ENCODE measurements at regions not wholly inside any gene's neighbourhood (a gene's known extent, or its start where the extent isn't known, plus 50 kb on each side); places are given as distances from the start of the nearest gene placed in this dataset.

DNA sequence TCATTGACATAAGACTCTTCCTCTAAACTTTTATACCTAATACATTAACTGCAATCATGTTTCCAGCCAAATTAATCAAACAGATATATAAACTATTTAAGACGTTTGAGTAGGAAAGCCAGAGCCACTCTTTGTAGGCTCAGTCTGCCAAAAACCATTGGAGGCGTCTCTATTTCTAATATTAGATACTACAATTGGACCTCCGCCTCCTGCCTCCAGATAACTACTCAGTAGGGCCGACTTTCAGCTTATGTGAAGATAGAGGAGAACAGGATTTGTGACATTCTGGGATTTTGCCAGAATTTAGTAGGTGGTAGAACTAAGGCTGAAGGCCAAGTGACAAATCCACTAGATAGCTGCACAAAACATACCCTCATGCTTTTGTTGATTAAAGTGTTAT, 463.0 kb downstream of the CETN3 start:
- H3K27ac ChIP-seq (ENCODE audit: low read depth), result no peak overlapping the region

DNA sequence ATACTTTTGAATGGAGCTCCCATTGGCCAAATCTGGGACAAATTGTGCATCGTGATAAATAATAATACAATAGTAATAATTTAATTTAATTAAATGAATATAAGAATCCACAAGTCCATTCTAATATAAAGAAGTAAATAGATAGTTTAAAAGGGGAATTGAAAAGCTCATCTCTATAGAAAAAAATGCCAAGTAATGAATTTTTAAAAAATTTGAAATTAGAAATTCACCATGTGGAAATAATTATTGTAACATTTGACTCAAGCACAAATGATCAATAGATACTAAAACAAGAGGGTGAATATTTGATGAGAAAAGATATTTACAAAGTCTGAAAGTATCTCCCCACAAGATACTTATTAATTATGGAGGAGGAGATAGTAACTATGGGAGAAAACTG, 467.4 kb downstream of the CETN3 start:
- Histone ChIP-seq H3K4me1 (ENCODE audit: insufficient read depth) (no peaks in the 10 kb centered on the region), H3K27ac (ENCODE audit: low read depth) (no peak overlapping the region), H3K4me3 (ENCODE audit: low read depth, low read length) (no peak overlapping the region), H3K36me3 (ENCODE audit: insufficient read depth) (no peaks in the 10 kb centered on the region)
- 96% methylated on average over 1 of the region's 1 CpG for WGBS
- no peak for DNase-seq (ENCODE audit: extremely low spot score)

More for the DNA sequence above, 463.0 kb downstream of the CETN3 start:
- Histone ChIP-seq H3K4me3 (ENCODE audit: low read depth, low read length) (no peak overlapping the region), H3K36me3 (ENCODE audit: insufficient read depth) (no peaks in the 10 kb centered on the region), H3K4me1 (ENCODE audit: insufficient read depth) (no peaks in the 10 kb centered on the region)
- WGBS, result 29% methylated on average over 4 of the region's 4 CpGs
- DNase-seq (ENCODE audit: extremely low spot score), result no peak

DNA sequence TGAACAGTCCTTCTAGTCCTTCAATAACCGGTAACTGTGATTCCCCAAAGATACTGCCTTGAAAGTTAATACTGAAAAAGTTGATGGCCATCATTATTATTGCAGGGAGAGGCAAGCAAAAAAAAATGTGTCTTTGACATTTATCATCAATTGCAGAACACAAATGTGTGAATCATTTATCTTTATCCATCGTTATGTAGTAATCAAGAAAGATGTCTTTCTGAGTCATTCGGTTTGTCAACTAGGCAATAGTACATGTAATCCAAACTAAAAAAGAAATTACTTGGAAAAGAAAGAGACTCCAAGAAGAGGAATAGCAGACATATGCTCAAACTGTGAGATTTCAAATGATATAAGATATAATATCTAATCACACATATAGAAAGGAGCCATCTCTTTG, 473.0 kb downstream of the CETN3 start:
- Histone ChIP-seq H3K27ac (ENCODE audit: low read depth) (no peak overlapping the region), H3K4me3 (ENCODE audit: low read depth, low read length) (no peak overlapping the region), H3K36me3 (ENCODE audit: insufficient read depth) (no peaks in the 10 kb centered on the region), H3K4me1 (ENCODE audit: insufficient read depth) (no peaks in the 10 kb centered on the region)
- 89% methylated on average over 3 of the region's 3 CpGs for WGBS
- no peak for DNase-seq (ENCODE audit: extremely low spot score)

DNA sequence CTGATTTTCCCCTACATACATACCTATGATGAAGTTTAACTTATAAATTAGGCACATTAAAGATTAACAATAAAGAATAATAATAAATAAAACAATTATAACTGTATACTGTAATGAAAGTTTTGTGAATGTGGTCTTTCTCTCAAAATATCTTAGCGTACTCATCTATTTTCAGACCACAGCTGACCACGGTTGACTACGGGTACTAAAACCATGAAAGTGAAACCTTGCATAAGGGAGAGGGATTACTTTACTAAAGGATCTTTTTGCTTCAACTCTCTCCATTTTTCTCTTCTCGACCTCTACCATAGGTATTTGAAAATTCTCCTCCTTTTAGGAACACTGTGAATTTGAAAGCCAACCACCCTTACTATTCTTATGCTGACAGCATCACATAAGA, 475.5 kb downstream of the CETN3 start:
- no peaks in the 10 kb centered on the region for H3K36me3 ChIP-seq (ENCODE audit: insufficient read depth)
- WGBS, result 94% methylated on average over 4 of the region's 4 CpGs

DNA sequence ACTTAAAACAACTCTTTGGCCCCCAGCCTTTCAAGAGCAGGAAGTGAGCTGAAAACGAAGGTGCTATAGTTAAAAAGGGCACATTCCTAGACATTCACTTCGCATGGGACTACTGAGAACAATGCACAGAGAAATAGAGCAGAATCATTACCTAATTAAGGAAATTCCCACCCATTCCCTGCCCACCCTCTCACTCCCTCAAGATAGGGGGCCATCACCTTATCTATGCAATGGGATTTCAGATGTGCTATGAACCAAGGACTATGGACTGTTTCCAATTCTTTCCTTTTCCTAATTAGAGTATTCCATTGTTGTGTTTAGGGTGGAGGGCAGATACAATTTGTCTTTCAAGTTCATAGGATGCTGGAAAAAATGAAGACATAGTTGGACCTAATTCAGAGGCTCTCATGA, 476.8 kb downstream of the CETN3 start:
- Histone ChIP-seq H3K4me3 (ENCODE audit: low read depth, low read length) (no peak overlapping the region), H3K27ac (ENCODE audit: low read depth) (no peak overlapping the region), H3K4me1 (ENCODE audit: insufficient read depth) (no peaks in the 10 kb centered on the region), H3K36me3 (ENCODE audit: insufficient read depth) (no peaks in the 10 kb centered on the region)
- 75% methylated on average over 2 of the region's 2 CpGs for WGBS
- no peak for DNase-seq (ENCODE audit: extremely low spot score)

More for the DNA sequence above, 475.5 kb downstream of the CETN3 start:
- H3K4me1 ChIP-seq (ENCODE audit: insufficient read depth), result no peaks in the 10 kb centered on the region
- no peak overlapping the region for H3K27ac ChIP-seq (ENCODE audit: low read depth)
- no peak for DNase-seq (ENCODE audit: extremely low spot score)
- no peak overlapping the region for H3K4me3 ChIP-seq (ENCODE audit: low read depth, low read length)

DNA sequence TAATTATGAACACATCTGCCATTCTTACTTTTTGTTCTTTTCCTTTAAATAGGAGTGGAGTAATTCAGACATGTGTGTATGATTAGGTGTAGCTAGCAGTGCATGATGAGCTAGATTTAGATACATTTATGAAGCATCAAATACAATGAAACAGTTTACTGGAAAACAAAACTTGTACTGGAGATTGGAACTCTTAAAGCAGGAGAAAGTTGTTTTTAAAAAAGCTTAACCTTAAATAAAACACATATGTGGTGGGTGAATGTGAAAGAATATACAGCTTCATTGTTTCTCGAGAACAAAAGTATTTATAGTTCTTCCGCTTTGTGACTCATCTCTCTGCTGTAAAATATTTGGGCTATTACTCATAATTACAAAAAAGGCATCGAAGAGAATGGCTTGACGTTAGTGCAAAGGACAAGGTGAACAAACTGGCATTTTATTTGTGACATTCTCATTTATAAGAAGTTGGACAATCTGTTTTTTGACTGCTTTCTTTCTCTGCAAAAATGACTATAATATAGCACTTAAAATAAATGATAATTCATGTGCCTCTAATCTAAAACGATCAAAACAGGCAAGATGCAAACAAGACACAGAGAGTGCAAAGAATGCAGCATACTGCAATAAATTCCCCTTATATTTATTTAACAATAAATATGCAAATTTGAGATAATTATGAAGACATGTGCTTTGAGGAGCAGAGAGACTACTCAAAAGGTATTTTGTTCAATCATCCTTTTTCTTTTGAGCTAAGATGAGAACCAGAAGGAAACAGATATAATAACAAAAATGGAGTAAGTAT, 478.8 kb downstream of the CETN3 start:
- no peaks in the 10 kb centered on the region for H3K36me3 ChIP-seq (ENCODE audit: insufficient read depth)
- H3K27ac ChIP-seq (ENCODE audit: low read depth), result no peak overlapping the region
- no peak overlapping the region for H3K4me3 ChIP-seq (ENCODE audit: low read depth, low read length)
- 22% methylated on average over 5 of the region's 5 CpGs for WGBS
- DNase-seq (ENCODE audit: extremely low spot score), result peak; percentile 14
- H3K4me1 ChIP-seq (ENCODE audit: insufficient read depth), result no peaks in the 10 kb centered on the region

DNA sequence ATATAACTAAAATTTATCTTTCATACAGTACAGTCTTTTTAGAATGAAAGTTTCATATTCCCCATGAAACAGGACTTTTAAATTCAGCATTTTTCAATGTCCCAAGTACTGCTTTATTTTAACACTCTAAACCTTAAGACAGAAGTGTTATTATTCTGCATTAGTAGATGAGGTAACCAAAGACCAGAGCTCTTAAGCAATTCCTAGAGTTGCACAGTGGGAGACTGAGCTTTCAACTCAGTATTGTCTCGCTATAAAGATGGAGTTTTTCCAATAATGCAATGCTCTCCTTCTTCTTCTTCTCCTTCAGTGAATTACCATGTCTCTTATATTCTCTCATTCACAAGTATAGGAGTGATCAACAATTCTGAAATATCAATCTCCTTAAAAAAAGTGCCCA, 479.7 kb downstream of the CETN3 start:
- no peaks in the 10 kb centered on the region for H3K4me1 ChIP-seq (ENCODE audit: insufficient read depth)
- H3K4me3 ChIP-seq (ENCODE audit: low read depth, low read length), result no peak overlapping the region
- H3K36me3 ChIP-seq (ENCODE audit: insufficient read depth), result no peaks in the 10 kb centered on the region
- no peak for DNase-seq (ENCODE audit: extremely low spot score)
- H3K27ac ChIP-seq (ENCODE audit: low read depth), result no peak overlapping the region
- WGBS, result 88% methylated on average over 1 of the region's 1 CpG

DNA sequence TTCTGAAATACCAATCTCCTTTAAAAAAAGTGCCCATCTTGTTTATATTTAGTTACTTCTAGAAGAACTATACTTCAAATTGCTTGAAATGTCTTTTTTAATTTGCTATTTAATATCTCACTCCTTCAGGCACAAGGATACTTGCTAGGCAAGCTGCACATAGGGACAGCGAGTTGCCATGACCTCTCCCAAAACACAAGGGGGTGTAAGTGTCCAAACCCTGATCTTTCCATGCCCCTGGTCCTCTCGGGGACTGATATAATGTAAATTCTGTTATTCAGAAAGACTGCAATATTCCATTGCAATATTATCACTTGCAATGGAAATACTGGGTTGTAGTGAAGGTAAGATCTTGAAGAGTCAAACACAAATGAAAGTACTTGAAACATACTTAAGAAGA, 480.4 kb downstream of the CETN3 start:
- Histone ChIP-seq H3K4me3 (ENCODE audit: low read depth, low read length) (no peak overlapping the region), H3K36me3 (ENCODE audit: insufficient read depth) (no peaks in the 10 kb centered on the region), H3K27ac (ENCODE audit: low read depth) (no peak overlapping the region), H3K4me1 (ENCODE audit: insufficient read depth) (no peaks in the 10 kb centered on the region)
- no peak for DNase-seq (ENCODE audit: extremely low spot score)
- 71% methylated on average over 2 of the region's 2 CpGs for WGBS

DNA sequence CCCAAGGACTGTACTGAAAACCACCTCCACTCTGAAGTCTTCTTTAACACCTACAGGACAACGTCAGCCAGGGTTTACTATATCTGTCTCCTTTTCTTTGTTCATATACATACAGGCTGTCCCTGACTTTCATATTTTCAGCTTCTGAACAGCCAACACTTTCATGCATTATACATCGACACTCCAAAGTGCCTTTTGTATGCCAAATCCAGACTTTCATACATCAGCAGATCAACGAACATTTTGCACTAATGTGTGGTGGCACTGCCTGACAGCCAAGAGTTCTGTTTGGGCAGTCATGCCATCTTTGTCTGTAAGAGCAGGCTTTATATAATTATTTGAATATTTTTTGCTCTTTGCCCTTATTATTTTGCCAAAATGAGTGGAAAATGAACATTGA, 487.4 kb downstream of the CETN3 start:
- no peak overlapping the region for H3K4me3 ChIP-seq (ENCODE audit: low read depth, low read length)
- no peak for DNase-seq (ENCODE audit: extremely low spot score)
- no peaks in the 10 kb centered on the region for H3K36me3 ChIP-seq (ENCODE audit: insufficient read depth)
- H3K27ac ChIP-seq (ENCODE audit: low read depth), result no peak overlapping the region
- 87% methylated on average over 3 of the region's 3 CpGs for WGBS
- no peaks in the 10 kb centered on the region for H3K4me1 ChIP-seq (ENCODE audit: insufficient read depth)

DNA sequence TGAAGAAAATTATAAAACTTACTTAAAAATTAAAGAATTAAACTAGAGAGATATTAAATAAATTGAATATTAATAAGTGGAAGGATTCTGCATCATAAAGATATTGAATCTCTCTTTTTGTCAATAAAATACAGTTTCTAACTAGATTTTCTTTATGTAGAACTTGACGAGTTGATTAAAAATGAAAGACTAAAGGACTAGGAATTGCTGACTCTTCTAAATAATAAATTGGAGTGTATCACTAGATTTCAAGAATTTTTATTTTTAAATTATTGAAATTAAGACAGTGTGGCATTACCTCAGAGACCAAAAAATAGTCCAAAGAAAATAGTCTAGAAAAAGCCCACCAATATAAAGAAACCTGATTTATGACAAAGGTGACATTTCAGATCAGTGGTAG, 492.4 kb downstream of the CETN3 start:
- 96% methylated on average over 1 of the region's 1 CpG for WGBS

DNA sequence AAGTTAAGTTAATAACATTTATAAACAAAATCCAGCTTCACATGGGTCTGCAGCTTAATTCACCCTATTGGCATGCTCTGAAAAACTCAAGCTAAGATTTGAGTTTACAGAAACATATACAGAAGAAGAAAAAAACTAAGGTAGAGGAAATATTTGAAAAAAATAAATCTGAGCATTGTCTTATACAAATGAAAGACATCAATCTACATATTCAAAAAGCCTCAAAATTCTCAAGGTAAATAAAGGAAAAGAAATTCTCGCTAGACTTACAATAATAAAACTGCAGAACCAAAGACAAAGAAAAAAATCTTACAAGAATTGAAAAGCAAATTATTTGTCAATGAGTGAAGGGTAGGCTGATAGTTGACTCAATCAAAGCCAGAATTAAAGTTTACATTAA, 493.4 kb downstream of the CETN3 start:
- Histone ChIP-seq H3K4me1 (ENCODE audit: insufficient read depth) (no peaks in the 10 kb centered on the region), H3K36me3 (ENCODE audit: insufficient read depth) (no peaks in the 10 kb centered on the region), H3K4me3 (ENCODE audit: low read depth, low read length) (no peak overlapping the region), H3K27ac (ENCODE audit: low read depth) (no peak overlapping the region)
- DNase-seq (ENCODE audit: extremely low spot score), result no peak
- 96% methylated on average over 1 of the region's 1 CpG for WGBS

More for the DNA sequence above, 492.4 kb downstream of the CETN3 start:
- no peak overlapping the region for H3K27ac ChIP-seq (ENCODE audit: low read depth)
- no peaks in the 10 kb centered on the region for H3K4me1 ChIP-seq (ENCODE audit: insufficient read depth)
- no peaks in the 10 kb centered on the region for H3K36me3 ChIP-seq (ENCODE audit: insufficient read depth)
- no peak for DNase-seq (ENCODE audit: extremely low spot score)
- H3K4me3 ChIP-seq (ENCODE audit: low read depth, low read length), result no peak overlapping the region

DNA sequence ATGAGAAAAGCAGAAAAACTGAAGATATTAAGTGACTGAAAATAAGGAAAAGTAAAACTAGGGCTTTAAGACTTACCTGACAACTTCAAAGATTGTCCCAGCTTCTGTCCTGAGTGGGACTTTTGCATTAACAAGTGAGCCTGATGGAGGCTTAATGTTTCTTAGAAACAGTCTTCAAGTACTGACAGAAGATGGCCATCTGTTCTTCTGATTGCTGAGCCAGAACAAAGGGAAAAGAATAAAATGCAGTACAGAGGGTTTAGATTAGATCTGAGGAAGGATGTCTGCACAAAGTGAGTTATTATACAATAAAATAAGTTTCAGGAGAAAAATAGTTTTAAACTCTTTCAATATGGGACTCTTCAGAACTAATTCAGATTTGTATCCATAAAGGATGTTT, 500.7 kb downstream of the CETN3 start:
- no peak overlapping the region for H3K27ac ChIP-seq (ENCODE audit: low read depth)
- H3K4me1 ChIP-seq (ENCODE audit: insufficient read depth), result no peaks in the 10 kb centered on the region
- no peak overlapping the region for H3K4me3 ChIP-seq (ENCODE audit: low read depth, low read length)
- DNase-seq (ENCODE audit: extremely low spot score), result no peak
- H3K36me3 ChIP-seq (ENCODE audit: insufficient read depth), result no peaks in the 10 kb centered on the region

DNA sequence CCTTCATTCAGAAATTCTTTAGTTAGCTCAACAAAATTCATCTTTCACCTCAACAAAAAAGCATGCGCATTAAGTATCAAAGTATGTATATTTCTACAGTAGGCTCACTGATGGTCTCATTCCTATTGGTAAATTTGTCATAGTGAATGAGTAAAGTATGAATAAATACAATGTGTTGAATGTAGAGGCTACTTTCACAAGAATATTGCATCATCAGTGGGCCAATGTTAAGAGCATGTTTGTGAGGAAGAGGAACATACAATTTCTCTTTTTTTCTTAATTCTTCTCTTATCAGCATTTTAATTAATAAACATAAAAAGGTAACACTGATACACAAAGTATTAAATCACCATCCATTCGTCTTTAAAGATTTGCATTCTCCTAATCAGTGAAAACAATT, 505.1 kb downstream of the CETN3 start:
- WGBS, result 88% methylated on average over 2 of the region's 2 CpGs
- no peaks in the 10 kb centered on the region for H3K4me1 ChIP-seq (ENCODE audit: insufficient read depth)
- no peaks in the 10 kb centered on the region for H3K36me3 ChIP-seq (ENCODE audit: insufficient read depth)
- H3K27ac ChIP-seq (ENCODE audit: low read depth), result no peak overlapping the region
- no peak overlapping the region for H3K4me3 ChIP-seq (ENCODE audit: low read depth, low read length)
- no peak for DNase-seq (ENCODE audit: extremely low spot score)

DNA sequence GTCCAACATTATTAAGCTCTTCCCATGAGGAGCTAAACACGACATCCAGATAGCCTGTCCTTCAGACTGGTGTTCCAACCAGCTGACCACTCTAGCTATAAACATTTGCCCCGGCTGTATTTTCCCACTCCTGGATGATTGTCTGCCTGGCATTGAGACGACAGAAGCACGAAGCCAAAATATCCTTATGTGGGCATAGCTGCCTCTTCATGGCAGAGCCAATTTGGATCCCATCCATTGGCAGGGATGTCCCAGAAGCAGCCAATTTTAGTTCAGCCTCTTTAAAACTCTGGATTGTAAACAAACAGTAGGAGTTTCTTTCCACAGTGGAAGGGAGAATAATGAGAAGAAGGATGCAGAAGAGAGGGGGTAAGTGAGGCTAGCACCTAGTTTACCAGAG, 507.6 kb downstream of the CETN3 start:
- Histone ChIP-seq H3K4me1 (ENCODE audit: insufficient read depth) (no peaks in the 10 kb centered on the region), H3K27ac (ENCODE audit: low read depth) (no peak overlapping the region), H3K36me3 (ENCODE audit: insufficient read depth) (no peaks in the 10 kb centered on the region), H3K4me3 (ENCODE audit: low read depth, low read length) (no peak overlapping the region)
- 41% methylated on average over 4 of the region's 4 CpGs for WGBS
- no peak for DNase-seq (ENCODE audit: extremely low spot score)

DNA sequence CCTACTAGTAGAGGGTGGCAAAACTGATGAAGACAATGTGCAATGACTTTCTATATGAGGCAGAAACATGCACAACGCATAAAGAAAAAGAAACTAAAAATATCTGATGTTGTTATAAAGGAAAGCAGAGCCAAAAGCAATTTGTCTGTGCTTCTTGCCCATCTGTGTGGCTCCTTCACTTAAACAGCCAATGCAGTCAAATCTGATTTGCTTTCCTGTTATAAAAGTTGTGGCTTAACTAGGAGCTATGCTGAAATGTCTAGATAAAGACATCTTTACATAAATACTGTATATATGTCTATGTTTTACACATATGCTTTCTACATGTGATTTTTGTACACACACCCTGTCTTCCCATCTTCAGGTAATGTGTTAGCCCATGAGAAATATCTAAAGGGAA, 508.2 kb downstream of the CETN3 start:
- no peaks in the 10 kb centered on the region for H3K36me3 ChIP-seq (ENCODE audit: insufficient read depth)

More for the DNA sequence above, 508.2 kb downstream of the CETN3 start:
- Histone ChIP-seq H3K27ac (ENCODE audit: low read depth) (no peak overlapping the region), H3K4me3 (ENCODE audit: low read depth, low read length) (no peak overlapping the region), H3K4me1 (ENCODE audit: insufficient read depth) (no peaks in the 10 kb centered on the region)
- 51% methylated on average over 1 of the region's 1 CpG for WGBS
- no peak for DNase-seq (ENCODE audit: extremely low spot score)

Data from urinary bladder (tissue), 3 donors.